WI38 (cell line): ENCODE measurements at regions not wholly inside any gene's neighbourhood (a gene's known extent, or its start where the extent isn't known, plus 50 kb on each side); places are given as distances from the start of the nearest gene placed in this dataset.
"Not testable (repeated sequence)": the region's sequence is repeated elsewhere in the genome, so short reads cannot be mapped to it uniquely, and the experiment has no call there.

ENCODE experiments used
- H3K4me3 ChIP-seq: 2 replicates; pipeline ENCODE4 v1.5.1; 2011; ENCODE audit warnings: low read depth, mild to moderate bottlenecking, control low read depth, low read length
- CTCF ChIP-seq: IDR thresholded peaks from 2 replicates; pipeline ENCODE4 v1.5.1; 2012; ENCODE audit warnings: low read depth, mild to moderate bottlenecking, control low read depth, low read length

GRCh38 chrX:113800955-113801354 lies 782.9 kb upstream of the HTR2C start:
- TF ChIP-seq CTCF: no peak
- no peak overlapping the region for H3K4me3 ChIP-seq

DNA sequence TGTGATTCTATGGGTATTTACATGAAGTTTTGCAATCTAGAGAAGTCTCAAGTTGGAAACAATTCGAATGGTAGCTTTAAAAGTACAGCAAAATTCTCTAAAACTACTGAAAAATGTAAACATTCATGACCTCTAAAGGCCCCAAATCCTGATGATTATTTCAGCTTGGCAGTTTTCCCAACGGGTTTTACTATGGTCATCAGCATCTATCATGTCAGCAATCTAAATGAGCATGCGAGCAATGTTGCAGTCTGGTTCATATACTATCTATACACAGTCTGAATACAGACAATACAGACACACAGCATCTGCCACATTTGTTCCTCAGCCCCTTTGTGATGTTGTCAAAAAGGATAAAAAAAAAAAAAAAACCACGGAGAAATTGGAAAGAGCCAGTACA lies 790.3 kb upstream of the HTR2C start:
- no peak for TF ChIP-seq CTCF
- no peak overlapping the region for H3K4me3 ChIP-seq

DNA sequence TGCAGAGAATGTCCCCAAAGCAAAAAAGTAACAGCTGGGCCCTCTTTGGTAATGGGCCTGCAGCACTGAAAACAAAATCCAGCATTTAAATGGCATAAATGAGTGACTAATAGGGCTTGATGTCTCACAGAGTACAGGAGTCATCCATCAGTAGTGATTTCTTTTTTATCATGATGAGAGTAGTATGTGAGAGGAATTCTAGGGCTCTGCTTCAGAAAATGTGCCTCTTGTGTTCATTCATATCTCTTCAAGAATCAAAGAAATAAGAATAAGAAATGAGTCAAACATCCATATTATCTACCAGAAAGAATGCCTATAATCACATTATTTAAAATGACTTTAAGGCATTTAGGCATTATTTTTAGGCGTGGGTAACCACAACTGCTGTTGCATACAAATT lies 792.9 kb upstream of the HTR2C start:
- no peak overlapping the region for H3K4me3 ChIP-seq
- no peak for TF ChIP-seq CTCF

- H3K4me3 ChIP-seq: not testable (repeated sequence)
Observed at GRCh38 chrX:113784754-113785153, 799.1 kb upstream of the HTR2C start.

DNA sequence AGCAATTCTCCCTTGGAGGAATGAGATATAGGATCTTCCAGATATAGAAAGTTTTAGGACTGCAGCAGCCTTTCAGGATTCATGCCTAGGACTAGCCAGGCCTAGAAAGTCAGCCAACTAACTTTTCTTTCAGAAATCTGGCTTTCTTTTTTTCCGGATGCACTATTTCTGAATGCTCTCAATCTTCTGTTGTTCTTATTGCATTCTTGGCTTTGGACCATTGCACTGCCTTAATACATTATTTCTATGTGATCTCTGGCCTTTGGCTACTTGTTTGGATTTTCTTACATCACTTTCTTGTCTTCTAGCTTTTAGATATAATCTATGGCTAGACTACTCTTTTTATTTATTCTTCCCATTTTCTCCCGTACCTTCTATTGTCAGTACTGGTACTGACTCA lies 813.1 kb upstream of the HTR2C start:
- TF ChIP-seq CTCF: no peak
- H3K4me3 ChIP-seq: no peak overlapping the region

DNA sequence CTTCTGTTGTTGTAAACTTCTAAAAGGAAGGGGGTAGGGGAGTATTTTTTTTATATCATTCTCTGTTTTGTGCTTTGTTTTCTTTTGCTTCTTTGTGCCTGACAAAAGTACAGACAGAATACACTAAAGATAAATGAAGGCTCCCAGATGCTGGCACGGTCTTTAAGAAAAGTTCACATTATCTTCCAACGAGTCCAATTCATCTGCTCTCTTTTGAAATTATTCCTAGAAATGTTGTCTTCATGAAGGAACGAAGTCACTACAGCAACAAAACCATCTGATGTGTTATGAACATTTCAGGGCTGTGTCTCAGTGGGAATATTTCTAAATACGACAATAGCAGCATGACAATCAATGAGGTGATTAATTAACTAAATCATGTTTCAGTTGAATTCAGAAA lies 813.8 kb upstream of the HTR2C start:
- H3K4me3 ChIP-seq: no peak overlapping the region
- no peak for TF ChIP-seq CTCF

- no peak overlapping the region for H3K4me3 ChIP-seq
- TF ChIP-seq CTCF: no peak
Observed at GRCh38 chrX:113759422-113759821, 824.5 kb upstream of the HTR2C start.

DNA sequence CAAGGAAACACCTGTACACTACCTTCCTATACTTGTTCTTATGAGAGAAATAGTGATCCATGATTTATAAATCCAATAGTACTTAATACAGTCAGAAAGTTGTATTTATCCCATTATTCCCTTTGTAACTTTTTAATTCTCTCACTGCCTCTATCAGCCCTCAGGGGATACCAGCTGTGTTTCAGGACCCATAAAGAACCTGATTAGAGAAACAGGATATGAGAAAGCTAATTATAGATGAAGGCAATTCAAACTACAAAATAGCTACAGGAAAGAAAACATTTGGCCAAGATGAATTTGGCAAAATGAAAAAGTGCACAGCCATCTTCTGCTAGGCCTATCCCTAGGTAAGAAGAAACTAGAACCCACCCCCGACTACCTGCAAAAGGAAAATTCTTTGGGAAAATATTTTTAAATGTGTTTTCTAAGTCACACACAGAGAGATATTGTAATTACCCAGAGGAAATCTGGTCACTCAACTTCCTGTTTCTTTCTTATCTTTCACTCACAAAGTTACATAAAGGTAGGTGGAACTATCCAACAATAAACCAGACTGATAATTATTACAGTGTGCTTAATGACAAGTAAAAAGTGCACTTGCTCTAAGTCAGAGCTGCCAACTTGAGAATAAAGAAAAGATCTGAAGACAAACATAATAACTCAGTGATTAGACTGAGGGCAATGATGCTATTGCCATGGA lies 836.5 kb upstream of the HTR2C start:
- H3K4me3 ChIP-seq: no peak overlapping the region
- TF ChIP-seq CTCF: no peak
